ENCODE measurements at regions not wholly inside any gene's neighbourhood (a gene's known extent, or its start where the extent isn't known, plus 50 kb on each side); places are given as distances from the start of the nearest gene placed in this dataset.

- H3K4me3 ChIP-seq (replicated peaks in 1 of 3; ENCODE audit: insufficient read depth in 1 of 3, low read depth in 1 of 3, low read length in 3 of 3), result no peak overlapping the region
- POLR2A ChIA-PET, result no interaction called here
- no peak overlapping the region for H3K27ac ChIP-seq (ENCODE audit: insufficient read depth, low read depth, low read length)
- no peak overlapping the region for H2AFZ ChIP-seq (ENCODE audit: low read depth, low read length)
- H3K79me2 ChIP-seq (ENCODE audit: control insufficient read depth, insufficient read depth, low read length), result no peaks in the 10 kb centered on the region
- dilution Hi-C loops (cut with MboI; ENCODE audit: extremely low pct_ligation_motif_present, low sequenced_read_pairs), result no loop called here
- BruUV-seq (replicated peaks), result no TSS peak
- H3K9ac ChIP-seq (replicated peaks; ENCODE audit: extremely low read depth, insufficient read depth, low read length), result no peak overlapping the region
- no peak overlapping the region for H3K4me2 ChIP-seq (ENCODE audit: insufficient read depth, low read length)
- H4K20me1 ChIP-seq (replicated peaks; ENCODE audit: control insufficient read depth, extremely low read depth, insufficient read depth, low read length), result no peaks in the 10 kb centered on the region
- no peaks in the 10 kb centered on the region for H3K36me3 ChIP-seq (ENCODE audit: control insufficient read depth in 2 of 2, extremely low read depth in 1 of 2, insufficient read depth in 2 of 2, low read length in 2 of 2)
- intact Hi-C loops (cut with micrococcal nuclease), result no loop called here
- CTCF ChIA-PET, result no interaction called here
- TF ChIP-seq MAX (IDR thresholded peaks at IDR 0.05; ENCODE audit: insufficient read depth, insufficient read length) (no peak), POLR2AphosphoS5 (IDR thresholded peaks at IDR 0.05; ENCODE audit: insufficient read depth, low read depth, low read length) (no peak), EZH2 (IDR thresholded peaks at IDR 0.05; ENCODE audit: borderline replicate concordance, low read depth, low read length, severe bottlenecking) (no peak), POLR2A (IDR thresholded peaks at IDR 0.05; ENCODE audit: low read depth, low read length) (no peak), FOS (IDR thresholded peaks at IDR 0.05; ENCODE audit: borderline replicate concordance, insufficient read depth, low read length) (no peak), GATA2 (IDR thresholded peaks at IDR 0.05; ENCODE audit: insufficient read depth, insufficient read length, low read depth, low read length) (no peak), JUN (IDR thresholded peaks at IDR 0.05; ENCODE audit: borderline replicate concordance, insufficient read depth, insufficient read length, low read depth) (no peak), MYC (IDR thresholded peaks at IDR 0.05; ENCODE audit: low read depth, low read length) (no peak), CTCF (IDR thresholded peaks at IDR 0.05; ENCODE audit: extremely low read depth in 1 of 2, insufficient read depth in 1 of 2, low read depth in 1 of 2, low read length in 2 of 2) (no peak)
- peaks cover 28% of the 10 kb centered on the region for H3K4me1 ChIP-seq (ENCODE audit: control insufficient read depth, extremely low read depth, insufficient read depth, low read length)
- FAIRE-seq, result no peak
- H3K9me3 ChIP-seq (replicated peaks; ENCODE audit: control insufficient read depth, insufficient read depth, low read length), result no peaks in the 10 kb centered on the region
- no peaks in the 10 kb centered on the region for H3K9me1 ChIP-seq (replicated peaks; ENCODE audit: control insufficient read depth, extremely low read depth, insufficient read depth, low read length)
- no peak for DNase-seq (ENCODE audit: low read depth, low spot score)
- no peaks in the 10 kb centered on the region for H3K27me3 ChIP-seq (ENCODE audit: control insufficient read depth in 2 of 2, insufficient read depth in 2 of 2, low read length in 2 of 2)
Measured at GRCh38 chr9:20031836-20032235, 243.0 kb upstream of the SLC24A2 start.

Data from endothelial cell of umbilical vein (primary cell).